COLO829 (cell line): ENCODE measurements at regions not wholly inside any gene's neighbourhood (a gene's known extent, or its start where the extent isn't known, plus 50 kb on each side); places are given as distances from the start of the nearest gene placed in this dataset.
A peak's percentile ranks its signal among the peaks of the same experiment; 100 is the strongest.
"Not testable (repeated sequence)": the region's sequence is repeated elsewhere in the genome, so short reads cannot be mapped to it uniquely, and the experiment has no call there.

Experiments used
- DNase-seq: peaks from one replicate; pipeline ENCODE4 v3.0.0; 2012; ENCODE audit warnings: low spot score

DNA sequence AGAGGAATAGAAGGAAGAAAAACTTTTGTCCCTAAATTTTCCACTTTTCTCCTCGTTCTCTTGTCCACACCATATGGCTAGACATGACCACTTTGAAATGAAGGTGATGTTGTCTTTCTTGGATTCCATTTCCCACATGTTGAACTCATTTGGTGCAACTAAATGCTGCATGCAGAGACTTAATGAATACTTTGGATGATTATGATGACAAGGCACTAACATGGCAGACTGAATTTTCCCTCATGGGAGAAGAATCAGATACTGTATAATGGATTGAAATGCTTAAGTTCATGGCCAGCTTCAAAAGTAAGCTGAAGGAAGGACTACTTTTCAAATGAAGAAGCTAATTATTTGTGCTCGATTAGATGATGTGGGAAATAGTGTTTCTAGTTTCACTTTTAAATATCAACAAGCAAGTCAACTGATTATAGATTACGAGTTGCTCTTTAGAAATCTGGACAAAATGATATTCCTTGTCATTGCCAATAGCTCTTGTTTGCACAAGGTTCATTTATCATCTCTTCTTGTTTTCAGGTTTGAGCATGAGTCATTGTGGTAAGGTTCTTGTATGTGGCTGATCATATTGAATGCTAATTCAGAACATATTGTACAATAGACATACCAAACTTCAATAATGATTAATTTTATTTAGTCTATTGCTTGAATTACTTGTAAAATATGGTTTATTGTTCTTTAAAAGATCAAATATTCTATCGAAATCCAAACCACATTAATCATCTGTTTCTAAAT is 501.3 kb upstream of the FTMT start:
- no peak for DNase-seq

DNA sequence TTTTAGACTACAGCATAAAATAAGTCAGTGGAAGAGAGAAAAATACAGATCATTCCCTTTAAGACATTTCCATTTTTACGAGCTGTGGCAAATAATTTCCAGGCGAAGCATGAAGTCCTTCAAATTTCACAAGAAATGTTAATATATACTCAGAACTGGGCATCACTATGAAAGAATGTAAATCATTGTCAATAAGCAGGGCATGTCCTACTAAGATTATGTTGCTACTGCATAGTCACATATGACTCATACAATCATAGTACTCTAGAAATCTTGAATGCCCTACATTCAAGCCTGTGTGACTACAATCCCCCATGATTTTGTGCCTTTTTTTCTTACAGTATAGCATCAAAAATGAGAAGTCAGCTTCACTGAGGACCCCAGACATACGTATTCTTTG is 485.2 kb upstream of the FTMT start:
- peak; percentile 71 for DNase-seq

DNA sequence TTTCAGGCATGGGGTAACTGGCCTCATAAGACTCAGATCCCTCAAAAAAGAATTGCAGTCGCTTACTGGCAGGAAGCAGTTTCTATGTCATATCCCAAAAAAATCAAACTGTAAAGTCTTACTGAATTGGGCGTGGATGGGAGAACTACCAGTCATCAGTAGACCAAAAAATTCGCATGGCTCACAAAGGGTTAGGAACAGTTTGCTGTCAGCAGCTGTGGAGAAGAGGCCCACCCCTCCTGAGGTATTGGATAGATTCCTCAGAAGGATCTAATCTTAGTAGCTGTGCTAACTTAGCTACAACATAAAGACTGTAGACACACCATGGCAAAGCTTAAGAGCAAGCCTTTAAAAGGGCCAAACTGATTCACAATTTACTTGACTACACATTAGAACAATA is 478.3 kb upstream of the FTMT start:
- DNase-seq = no peak

DNA sequence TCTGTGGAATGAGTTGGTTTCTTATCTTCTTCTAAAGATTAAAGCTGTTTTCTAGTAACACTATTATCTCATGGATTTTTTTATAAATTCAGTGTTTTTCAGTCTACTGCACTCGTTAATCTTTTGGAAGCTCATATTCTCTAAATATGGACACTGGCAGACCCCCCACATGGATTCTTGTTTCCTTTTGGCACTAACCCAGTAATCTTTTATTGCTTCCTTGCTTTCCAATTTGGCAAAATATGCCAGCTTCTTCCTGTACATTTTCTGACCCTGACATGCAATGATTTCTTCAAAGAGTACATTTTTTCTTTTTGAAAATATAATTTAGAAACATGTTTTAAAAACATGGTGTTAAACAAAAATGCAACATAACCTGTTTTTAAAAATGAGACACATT is 474.2 kb upstream of the FTMT start:
- no peak for DNase-seq

DNA sequence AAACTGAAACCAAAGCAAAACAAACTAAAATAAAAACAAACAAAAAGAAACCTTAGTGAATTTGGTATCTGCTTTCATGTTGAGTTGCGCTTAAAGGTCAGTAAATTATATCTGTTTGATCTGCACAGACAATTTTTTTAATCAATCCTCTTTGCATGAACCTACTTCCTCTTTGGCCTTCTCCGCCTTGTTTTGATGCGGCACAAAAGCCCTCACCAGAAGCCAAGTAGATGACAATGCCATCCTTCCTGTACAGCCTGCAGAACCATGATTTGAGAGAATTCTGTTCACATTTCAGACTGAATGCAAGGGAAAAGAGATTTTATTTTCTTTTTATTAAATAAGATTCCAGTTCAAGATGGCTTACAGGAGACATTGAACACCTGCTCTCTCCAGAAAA is 473.6 kb upstream of the FTMT start:
- DNase-seq = no peak

DNA sequence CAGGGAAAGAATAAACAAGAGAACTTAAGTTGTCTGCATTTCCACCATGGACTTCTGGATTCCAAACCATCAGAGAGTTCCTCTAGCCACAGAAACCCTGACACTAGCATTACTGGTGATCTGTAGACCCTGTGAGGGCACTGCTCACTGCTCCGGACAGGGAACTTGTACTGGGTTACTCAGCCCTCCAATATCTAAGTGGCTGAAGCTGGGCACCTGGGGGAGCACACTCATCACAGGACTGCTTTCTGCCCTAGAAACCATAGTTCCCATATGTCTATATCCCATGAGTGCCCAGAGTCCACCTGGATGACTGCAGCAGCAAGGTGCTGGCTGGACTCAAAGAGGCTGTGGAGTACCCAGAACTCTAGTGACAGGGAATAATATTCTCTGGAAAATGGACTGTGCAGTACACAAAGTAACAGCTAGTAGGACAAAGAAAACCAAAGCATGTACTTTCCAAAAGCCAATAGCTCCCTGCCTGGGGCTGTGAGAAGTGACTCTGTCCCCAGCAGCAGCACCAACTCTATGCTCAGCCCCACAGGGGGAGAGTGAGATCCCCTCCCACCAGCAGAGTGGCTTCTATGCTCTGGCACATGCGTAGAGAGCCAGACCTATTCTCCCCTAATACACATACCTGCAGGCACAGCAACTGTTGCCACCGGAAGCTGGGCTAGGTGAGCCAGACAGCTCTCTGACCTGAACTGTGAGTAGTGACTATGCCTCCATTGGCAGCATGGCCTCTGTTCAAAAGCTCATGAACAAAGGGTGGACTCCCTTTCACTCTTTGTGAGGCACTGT is 472.9 kb upstream of the FTMT start:
- DNase-seq = no peak

DNA sequence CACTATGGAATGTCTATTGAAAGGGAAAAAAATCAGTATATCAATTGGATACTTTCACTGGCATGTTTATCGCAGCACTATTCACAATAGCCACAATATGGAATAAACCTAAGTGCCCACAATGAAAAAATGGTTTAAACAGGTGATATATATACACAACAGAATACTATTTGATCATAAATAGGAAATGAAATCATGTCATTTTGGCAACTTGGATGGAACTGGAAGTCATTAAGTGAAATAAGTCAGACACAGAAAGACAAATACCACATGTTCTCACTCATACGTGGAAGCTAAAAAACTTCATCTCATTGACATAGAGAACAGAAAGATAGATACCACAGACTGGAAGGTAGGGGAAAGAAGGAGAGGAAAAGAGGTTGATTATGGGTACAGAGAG is 471.6 kb upstream of the FTMT start:
- no peak for DNase-seq

DNA sequence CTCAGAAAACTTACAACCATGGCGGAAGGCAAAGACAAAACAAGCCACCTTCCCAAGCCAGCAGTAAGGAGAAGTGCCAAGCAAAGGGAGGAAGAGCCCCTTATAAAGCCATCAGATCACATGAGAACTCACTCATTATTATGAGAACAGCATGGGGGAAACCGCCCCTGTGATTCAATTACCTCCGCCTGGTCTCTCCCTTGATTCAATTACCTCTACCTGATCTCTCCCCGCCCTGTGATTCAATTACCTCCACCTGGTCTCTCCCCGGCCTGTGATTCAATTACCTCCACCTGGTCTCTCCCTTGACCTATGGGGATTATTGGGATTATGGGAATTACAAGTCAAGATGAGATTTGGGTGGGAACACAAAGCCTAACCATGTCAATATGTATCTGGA is 467.3 kb upstream of the FTMT start:
- DNase-seq = no peak

DNA sequence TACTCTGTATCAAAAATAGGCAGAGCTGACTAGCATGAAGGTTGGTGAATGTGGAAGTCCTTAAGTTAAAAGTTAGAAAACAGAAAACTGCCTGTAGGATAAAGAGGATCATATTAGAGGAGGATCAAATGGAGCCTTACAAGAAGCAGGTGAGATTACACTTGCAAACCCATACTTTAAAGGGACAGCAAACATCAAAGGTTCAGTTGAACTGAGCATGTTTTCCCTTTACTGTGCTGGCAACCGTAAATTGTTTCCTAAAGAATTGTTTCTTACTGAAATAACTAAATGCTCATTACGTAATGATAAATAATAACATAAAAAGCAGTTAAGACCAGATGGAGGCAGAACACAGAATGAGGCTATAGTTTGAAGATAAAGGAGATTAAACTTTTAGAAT is 465.3 kb upstream of the FTMT start:
- no peak for DNase-seq

DNA sequence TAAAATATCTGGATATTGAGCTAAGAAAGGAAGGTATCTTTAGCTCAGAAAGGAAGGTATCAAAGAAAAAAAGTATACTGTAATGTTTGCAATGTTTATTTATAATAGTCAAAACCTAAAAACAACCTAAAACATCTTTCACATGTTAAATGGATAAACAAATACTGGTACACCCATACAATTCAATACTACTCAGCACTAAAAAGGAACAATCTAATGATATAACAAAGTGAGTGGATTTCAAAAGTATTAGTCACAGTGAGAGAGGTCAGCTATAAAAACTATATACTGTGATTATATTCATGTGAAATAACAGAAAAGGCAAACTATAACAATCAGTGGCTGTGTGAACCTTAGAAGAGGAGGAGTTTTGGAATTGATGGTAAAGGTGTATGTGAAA is 455.0 kb upstream of the FTMT start:
- DNase-seq = no peak

DNA sequence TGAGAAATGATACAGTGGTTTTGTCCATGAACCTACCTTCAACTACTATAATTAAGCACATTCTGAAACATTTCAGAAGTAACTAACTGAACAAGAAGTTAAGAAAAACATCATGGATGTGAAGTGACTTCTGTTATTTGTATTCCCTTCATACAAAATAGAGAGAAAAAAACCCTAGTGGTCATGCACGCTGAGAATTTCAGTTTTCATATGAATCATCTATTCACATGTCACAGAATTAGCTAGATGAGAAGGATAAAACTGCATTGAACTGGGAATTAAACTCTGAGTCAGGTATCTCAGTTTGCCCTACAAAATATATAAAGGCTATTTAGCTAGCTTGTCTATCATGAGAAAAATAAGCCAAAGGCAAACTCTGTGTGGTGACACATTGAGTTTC is 451.8 kb upstream of the FTMT start:
- DNase-seq = no peak

DNA sequence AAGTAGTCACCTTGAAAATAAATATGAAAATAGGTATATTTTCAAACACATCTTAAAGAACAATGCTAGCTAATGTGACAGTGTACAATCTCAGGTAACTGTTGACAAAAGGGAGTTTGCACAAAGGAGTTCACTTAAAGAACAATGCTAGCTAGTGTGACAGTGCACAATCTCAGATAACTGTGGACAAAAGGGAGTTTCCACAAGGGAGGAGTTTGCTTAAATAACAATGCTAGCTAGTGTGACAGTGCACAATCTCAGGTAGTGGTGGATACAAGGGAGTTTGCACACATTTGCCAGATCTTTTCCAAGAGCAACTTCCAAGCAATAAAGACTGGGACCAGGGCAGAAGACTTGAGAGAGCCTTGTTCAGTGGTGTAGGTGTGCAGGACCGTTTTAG is 442.9 kb upstream of the FTMT start:
- no peak for DNase-seq

DNA sequence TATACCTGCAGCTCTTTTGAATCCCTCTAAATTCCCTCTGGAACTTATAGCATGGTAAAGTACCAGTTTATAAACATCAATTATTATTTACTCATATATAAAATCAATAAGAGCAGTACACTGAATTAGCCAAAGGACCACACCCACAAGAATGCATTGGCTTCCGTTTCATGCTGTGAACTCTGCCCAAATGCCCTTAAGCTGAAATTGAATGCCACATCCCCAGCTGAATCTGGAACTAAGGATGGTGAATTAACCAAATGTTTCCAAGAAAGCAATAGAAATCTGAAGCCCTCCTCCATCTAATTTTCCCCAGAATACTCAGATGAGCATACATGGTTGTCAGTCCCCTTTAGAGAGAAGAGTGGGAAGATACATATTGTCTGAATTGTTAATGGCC is 436.4 kb upstream of the FTMT start:
- no peak for DNase-seq

DNA sequence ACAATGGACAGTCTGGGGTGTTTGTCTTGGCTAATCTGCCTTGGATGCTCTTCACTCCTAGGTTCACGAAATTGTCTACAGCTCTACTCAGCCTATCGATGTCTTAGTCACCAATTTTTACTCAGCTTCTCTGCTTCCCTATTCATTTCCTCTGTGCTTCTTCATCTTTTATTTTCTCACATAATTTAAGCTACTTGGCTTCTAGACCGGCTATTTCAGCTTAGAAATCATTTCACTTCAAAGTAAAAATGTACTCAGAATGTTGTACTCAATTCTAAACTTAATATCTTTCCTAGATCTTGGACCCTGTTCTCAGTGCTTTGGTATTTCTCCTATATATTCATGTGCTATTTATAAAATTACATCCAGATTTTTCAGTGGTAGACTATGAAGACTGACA is 430.0 kb upstream of the FTMT start:
- no peak for DNase-seq

DNA sequence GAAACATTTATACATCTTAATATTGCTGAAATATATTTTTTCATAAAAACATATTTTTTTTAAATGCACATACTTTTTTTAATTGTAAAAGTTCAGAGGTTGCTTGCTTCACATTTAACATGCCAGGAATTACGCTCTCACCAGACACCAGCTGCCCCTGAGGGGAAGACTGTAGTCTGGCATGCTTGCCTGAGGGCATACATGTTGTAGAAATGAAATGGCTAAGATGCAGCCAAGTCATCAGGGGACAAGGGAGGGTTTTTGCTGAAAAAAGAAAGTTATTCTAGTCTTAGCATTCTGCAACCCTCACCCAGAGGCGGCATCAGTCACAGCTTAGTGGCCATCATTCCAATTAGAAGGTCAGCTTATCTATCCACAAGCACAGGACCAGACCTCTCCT is 426.7 kb upstream of the FTMT start:
- no peak for DNase-seq

DNA sequence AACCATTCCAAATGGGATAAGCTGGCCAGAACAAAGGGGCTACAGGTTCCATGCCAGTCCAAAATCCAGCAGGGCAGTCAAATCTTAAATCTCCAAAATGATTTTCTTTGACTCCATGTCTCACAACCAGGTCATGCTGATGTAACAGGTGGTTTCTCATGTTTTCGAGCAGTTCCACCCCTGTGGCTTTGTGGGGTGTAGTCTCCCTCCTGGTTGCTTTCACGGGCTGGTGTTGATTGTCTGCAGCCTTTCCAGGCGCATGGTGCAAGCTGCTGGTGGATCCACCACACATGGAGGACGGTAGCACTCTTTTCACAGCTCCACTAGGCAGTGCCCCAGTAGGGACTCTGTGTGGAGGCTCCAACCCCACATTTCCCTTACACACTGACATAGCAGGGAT is 425.5 kb upstream of the FTMT start:
- DNase-seq = no peak

DNA sequence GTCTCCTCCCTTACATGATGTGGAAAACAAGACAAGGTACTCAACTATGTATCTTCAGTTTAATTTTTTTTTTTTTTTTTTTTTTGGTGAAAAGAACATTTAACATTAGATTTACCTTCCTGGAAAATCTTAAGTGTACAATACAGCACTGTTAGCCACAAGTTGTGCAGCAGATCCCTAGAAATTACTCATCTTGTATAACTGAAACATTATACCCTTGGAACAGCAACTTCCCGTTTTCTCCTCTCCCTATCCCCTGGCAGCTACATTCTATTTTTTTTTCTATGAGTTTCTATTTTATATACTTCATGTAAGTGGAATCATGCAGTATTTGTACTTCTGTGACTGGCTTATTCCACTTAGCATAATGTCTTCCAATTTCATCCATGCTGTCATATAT is 421.9 kb upstream of the FTMT start:
- peak; percentile 10 for DNase-seq

DNA sequence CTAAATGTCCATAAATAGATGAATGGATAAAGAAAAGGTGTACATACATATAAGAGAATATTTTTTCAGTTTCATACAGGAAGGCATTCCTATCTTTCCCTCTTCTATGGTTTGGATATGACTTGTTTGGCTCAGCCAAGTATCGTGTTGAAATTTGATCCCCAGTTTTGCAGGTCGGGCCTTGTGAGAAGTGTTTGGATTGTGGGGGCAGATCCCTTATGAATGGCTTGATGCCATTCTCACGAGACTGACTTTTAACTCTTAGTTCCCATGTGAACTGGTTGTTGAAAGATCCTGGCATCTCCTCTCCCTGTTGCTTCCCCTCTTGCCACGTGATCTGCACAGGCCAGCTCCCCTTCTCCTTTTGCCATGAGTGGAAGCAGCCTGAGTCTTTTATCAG is 421.1 kb upstream of the FTMT start:
- DNase-seq = no peak

DNA sequence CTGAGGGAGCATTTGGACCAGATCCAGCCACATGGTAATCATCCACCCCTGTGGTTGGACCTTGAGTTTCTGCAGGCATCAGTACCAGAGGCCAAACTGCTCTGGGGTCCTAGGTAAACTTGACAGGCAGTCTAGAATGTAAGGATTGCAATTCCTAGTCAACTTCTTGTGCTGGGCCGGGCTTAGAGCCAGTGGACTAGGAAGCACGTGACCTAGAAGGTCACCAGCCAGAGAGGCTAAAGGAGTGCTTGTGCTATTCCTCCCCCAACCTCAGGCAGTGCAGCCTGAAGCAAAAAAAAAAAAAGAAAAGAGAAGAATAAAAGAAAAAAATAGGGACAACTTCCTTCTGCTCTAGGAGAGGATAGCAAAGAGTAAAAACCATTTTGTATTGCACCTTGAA is 406.2 kb upstream of the FTMT start:
- no peak for DNase-seq

DNA sequence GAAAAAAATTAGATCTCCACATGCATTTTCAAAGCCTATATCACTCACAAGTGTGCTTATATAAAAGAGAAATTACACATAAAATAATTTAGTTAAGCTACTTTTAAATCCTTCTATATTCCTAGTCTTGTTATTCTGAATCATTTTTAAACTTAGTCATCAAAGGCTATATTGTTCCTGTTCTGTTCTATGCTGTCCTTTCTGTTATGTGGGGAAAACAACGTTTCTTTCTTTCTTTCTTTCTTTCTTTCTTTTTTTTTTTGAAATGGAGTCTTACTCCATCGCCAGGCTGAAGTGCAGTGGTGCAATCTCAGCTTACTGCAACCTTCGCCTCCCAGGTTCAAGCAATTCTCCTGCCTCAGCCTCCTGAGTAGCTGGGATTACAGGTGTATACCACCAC is 389.2 kb upstream of the FTMT start:
- DNase-seq = peak; percentile 5

DNA sequence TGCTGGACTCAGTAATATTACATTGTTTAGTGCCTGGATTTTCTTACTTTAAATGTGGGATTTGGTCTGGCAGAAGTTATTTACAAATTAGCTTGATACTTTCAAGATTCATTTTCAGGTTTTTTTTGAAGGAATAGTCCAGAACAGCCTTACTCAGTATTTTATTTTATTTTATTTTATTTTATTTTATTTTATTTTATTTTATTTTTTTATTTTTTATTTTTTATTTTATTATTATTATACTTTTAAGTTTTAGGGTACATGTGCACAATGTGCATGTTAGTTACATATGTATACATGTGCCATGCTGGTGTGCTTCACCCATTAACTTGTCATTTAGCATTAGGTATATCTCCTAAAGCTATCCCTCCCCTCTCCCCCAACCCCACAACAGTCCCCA is 380.5 kb upstream of the FTMT start:
- DNase-seq = not testable (repeated sequence)

DNA sequence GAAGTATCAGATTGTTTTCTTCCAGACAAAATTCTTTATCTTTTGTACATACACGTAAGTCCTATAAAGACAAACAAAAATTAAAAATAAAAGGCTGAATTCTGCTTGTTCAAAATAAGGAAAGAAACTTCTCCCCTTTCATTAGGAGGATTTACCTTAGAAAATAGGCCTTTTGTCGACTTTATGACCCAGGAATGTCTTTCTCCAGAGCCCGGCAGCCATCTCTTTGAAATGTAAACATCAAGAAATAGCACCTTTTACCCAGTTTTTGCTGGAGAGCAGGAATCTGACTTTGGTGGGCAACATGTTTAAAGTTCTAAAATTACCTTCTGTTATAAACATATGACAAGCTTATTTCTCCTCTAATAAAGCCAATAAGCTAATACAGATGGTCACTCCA is 373.0 kb upstream of the FTMT start:
- no peak for DNase-seq

DNA sequence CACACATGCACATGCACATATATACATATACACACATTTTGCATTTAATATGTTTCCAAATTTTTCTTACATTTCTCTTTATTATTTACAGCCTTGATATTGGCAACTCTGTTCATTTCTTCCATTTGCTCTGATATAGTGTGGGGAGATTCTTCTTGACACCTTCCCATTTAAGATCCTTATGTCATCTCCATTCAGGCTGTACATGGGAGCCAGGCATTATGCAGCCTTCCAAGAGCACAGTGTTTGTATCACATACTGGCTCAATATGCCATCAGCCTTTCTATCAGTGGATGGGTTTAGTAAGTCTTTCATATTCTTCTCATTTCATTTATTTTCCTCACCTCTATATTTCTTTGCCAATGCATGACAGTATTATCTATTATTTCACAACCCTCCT is 372.3 kb upstream of the FTMT start:
- DNase-seq = no peak

DNA sequence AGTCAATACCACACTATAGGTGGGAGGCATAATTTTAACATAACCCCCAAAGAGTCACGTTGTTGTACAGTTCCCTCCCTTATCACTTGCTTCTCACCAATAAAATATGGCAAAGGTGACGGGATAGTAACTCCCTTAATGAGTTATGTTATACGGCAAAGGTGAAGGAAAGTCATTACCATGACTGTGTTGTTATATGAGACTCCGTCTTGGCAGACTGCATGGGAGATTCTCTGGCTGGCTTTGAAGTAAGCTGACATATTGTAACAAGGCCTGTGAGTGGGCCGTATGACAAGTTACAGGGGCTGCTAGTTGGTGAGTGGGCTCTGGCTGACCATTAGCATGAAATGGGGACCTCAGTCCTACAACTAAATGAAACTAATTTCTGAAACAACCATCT is 366.4 kb upstream of the FTMT start:
- no peak for DNase-seq
